ENCODE measurements at regions not wholly inside any gene's neighbourhood (a gene's known extent, or its start where the extent isn't known, plus 50 kb on each side); places are given as distances from the start of the nearest gene placed in this dataset.
A peak's percentile ranks its signal among the peaks of the same experiment; 100 is the strongest.

DNA sequence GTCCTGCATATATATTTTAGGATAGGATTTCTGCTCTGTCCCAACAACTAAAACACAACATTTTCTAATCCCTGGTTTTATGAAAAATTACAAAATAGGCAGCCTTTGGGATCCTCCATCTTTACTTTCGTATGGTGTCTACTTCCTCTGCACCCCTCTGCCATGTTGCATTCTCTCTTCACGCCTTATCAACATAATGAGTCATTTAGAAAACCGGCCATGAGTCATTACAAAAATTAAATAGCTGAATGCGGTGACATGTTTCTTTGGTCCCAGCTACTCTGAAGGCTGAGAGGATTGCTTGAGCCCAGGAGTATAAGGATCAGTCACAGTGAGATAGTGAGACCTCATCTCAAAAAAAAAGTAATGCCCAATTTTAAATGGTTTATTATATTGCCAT is 148.1 kb upstream of the CELF2 start:
- TF ChIP-seq FOS (IDR thresholded peaks at IDR 0.05; ENCODE audit: low read depth, low read length) (peak; percentile 45; the same call in 1 of the 2 replicates), SMC3 (IDR thresholded peaks at IDR 0.05; ENCODE audit: low read depth, low read length) (no peak)
- in situ Hi-C loops (cut with MboI; ENCODE audit: low sequenced_read_pairs): no loop called here
- POLR2A ChIA-PET (ENCODE audit: unreplicated experiment): no interaction called here
- Histone ChIP-seq H3K9me1 (ENCODE audit: insufficient read depth, low read length) (peaks cover 7% of the 10 kb centered on the region; the same call in 1 of the 2 replicates), H4K20me1 (ENCODE audit: insufficient read depth, low read length) (no peaks in the 10 kb centered on the region), H3K4me3 (ENCODE audit: insufficient read depth, low read depth, low read length) (no peak overlapping the region), H3K4me1 (ENCODE audit: control insufficient read depth, insufficient read depth, low read length) (peaks cover 11% of the 10 kb centered on the region; the same call in 1 of the 2 replicates), H3K23ac (ENCODE audit: low read depth, low read length) (no peak overlapping the region), H2AK9ac (replicated peaks; ENCODE audit: low read depth, low read length, poor library complexity) (no peak overlapping the region), H3K4me2 (ENCODE audit: low read depth, low read length) (no peak overlapping the region), H3K9me3 (ENCODE audit: control insufficient read depth, insufficient read depth, low read length) (no peaks in the 10 kb centered on the region), H4K5ac (ENCODE audit: low read depth, low read length) (no peak overlapping the region), H3K27ac (ENCODE audit: insufficient read depth, low read length) (no peak overlapping the region), H3K79me1 (ENCODE audit: low read depth in 1 of 2, low read length in 2 of 2) (no peaks in the 10 kb centered on the region), H2BK20ac (ENCODE audit: low read depth, low read length) (no peak overlapping the region), H2BK5ac (ENCODE audit: low read depth, low read length, poor library complexity, severe bottlenecking) (no peak overlapping the region), H4K8ac (ENCODE audit: low read depth in 2 of 2, low read length in 2 of 2) (no peak overlapping the region), H2AFZ (replicated peaks; ENCODE audit: low read length, poor library complexity) (no peak overlapping the region), H3K27me3 (ENCODE audit: control insufficient read depth, insufficient read depth, low read length) (no peaks in the 10 kb centered on the region), H3K4ac (ENCODE audit: low read depth, low read length) (no peak overlapping the region), H3K18ac (ENCODE audit: low read depth, low read length) (no peak overlapping the region), H3K14ac (replicated peaks; ENCODE audit: low read depth, low read length) (no peak overlapping the region), H2BK120ac (ENCODE audit: low read depth, low read length) (no peak overlapping the region), H2AK5ac (ENCODE audit: low read depth, low read length) (no peak overlapping the region; the same call in 1 of the 2 replicates), H3K56ac (ENCODE audit: extremely low read depth, insufficient read depth, low read length) (no peak overlapping the region), H3K9ac (ENCODE audit: low read depth, low read length) (no peak overlapping the region), H3K36me3 (ENCODE audit: control insufficient read depth, insufficient read depth, low read length) (no peaks in the 10 kb centered on the region), H2BK15ac (ENCODE audit: low read depth, low read length) (no peak overlapping the region), H4K91ac (ENCODE audit: insufficient read depth, low read depth, low read length) (no peak overlapping the region; the same call in 1 of the 2 replicates)
- dilution Hi-C loops (cut with HindIII; ENCODE audit: low sequenced_read_pairs, unreplicated experiment): no loop called here
- CTCF ChIA-PET: no interaction called here
- DNase-seq: peak; percentile 23
- intact Hi-C loops (cut with micrococcal nuclease): no loop called here
- no peak for ATAC-seq (ENCODE audit: low read depth)
- no TSS peak for BruUV-seq (replicated peaks)
- WGBS, 2 experiments (ENCODE audit: extremely low coverage in 2 of 2, insufficient read length in 1 of 2): no CpG with 5 or more reads among the region's 4 CpGs

Data from IMR-90 (cell line).